GM23338 (cell line): ENCODE measurements at regions not wholly inside any gene's neighbourhood (a gene's known extent, or its start where the extent isn't known, plus 50 kb on each side); places are given as distances from the start of the nearest gene placed in this dataset.

Experiments used
- ATAC-seq: fragments of 200-7000 bp; cut with Tn5 transposase; 3 replicates; pipeline ENCODE4 v1.9.1; 2020
- DNase-seq: peaks from one replicate; pipeline ENCODE4 v3.0.0-alpha.2; 2015; ENCODE audit warnings: low spot score
- H2AFZ ChIP-seq: fragments of 200-600 bp; sonication (generic); 2 replicates; pipeline ENCODE4 v1.8.0; 2016; ENCODE audit warnings: antibody characterized with exemption, mild to moderate bottlenecking, moderate library complexity
- H3F3A ChIP-seq: fragments of 200-600 bp; sonication (generic); replicated peaks from 2 replicates; pipeline ENCODE4 v1.8.0; 2017; ENCODE audit warnings: antibody characterized with exemption, mixed run types, low read depth
- H3K27ac ChIP-seq: fragments of 200-600 bp; sonication (generic); 2 replicates; pipeline ENCODE4 v1.6.1; 2016; ENCODE audit warnings: low read depth
- H3K27me3 ChIP-seq: fragments of 200-600 bp; sonication (generic); 2 replicates; pipeline ENCODE4 v1.8.0; 2016; ENCODE audit warnings: mild to moderate bottlenecking, mixed run types, moderate library complexity; ENCODE audit not compliant: insufficient read depth
- H3K36me3 ChIP-seq: fragments of 200-600 bp; sonication (generic); 2 replicates; pipeline ENCODE4 v1.8.0; 2016; ENCODE audit warnings: mild to moderate bottlenecking; ENCODE audit not compliant: insufficient read depth
- H3K4me1 ChIP-seq: fragments of 200-600 bp; sonication (generic); 2 replicates; pipeline ENCODE4 v1.8.0; 2016; ENCODE audit warnings: mild to moderate bottlenecking, moderate library complexity; ENCODE audit not compliant: insufficient read depth
- H3K4me2 ChIP-seq: fragments of 200-600 bp; sonication (generic); 2 replicates; pipeline ENCODE4 v1.7.1; 2017; ENCODE audit warnings: mixed run types
- H3K4me3 ChIP-seq: fragments of 200-600 bp; sonication (generic); 2 replicates; pipeline ENCODE4 v1.6.1; 2016; ENCODE audit warnings: mixed run types
- H3K79me2 ChIP-seq: fragments of 200-600 bp; sonication (generic); replicated peaks from 2 replicates; pipeline ENCODE4 v1.8.0; 2017; ENCODE audit warnings: mild to moderate bottlenecking; ENCODE audit not compliant: insufficient read depth
- H3K9me2 ChIP-seq: fragments of 200-600 bp; sonication (generic); 2 replicates; pipeline ENCODE4 v1.8.0; 2017; ENCODE audit not compliant: insufficient read depth
- H4K20me1 ChIP-seq: fragments of 200-600 bp; sonication (generic); replicated peaks from 2 replicates; pipeline ENCODE4 v1.8.0; 2017; ENCODE audit warnings: mild to moderate bottlenecking; ENCODE audit not compliant: insufficient read depth
- H3K27ac Mint-ChIP-seq: 2 replicates; pipeline ENCODE4 v1.8.0; 2020; ENCODE audit warnings: inconsistent platforms, mild to moderate bottlenecking, moderate library complexity, mixed read lengths
- H3K27me3 Mint-ChIP-seq: 3 replicates; pipeline ENCODE4 v1.8.0; 2022; ENCODE audit warnings: low read depth, mild to moderate bottlenecking, moderate library complexity, mixed read lengths, inconsistent platforms; ENCODE audit not compliant: insufficient read depth, poor library complexity
- H3K36me3 Mint-ChIP-seq: 3 replicates; pipeline ENCODE4 v1.8.0; 2021; ENCODE audit warnings: low read depth, mild to moderate bottlenecking, inconsistent platforms, moderate library complexity, mixed read lengths
- H3K4me1 Mint-ChIP-seq: 3 replicates; pipeline ENCODE4 v1.8.0; 2020; ENCODE audit warnings: mild to moderate bottlenecking, inconsistent platforms, mixed read lengths
- H3K4me3 Mint-ChIP-seq: 3 replicates; pipeline ENCODE4 v1.8.0; 2021; ENCODE audit warnings: moderate library complexity, mild to moderate bottlenecking, inconsistent platforms, mixed read lengths
- H3K9me3 Mint-ChIP-seq: 3 replicates; pipeline ENCODE4 v1.8.0; 2020; ENCODE audit warnings: moderate library complexity, mild to moderate bottlenecking, inconsistent platforms, mixed read lengths
- CREB1 ChIP-seq: fragments of 250-450 bp; sonication (Bioruptor Pico); IDR thresholded peaks from 2 replicates; pipeline ENCODE4 v1.5.0; 2020; ENCODE audit warnings: low read depth, mild to moderate bottlenecking, moderate library complexity
- CTCF ChIP-seq, 2 experiments: fragments of 200-600 bp in 1 of 2; sonication (generic) in 1 of 2; conservative IDR thresholded peaks; 2 replicates each; pipeline versions ENCODE4 v1.5.1 to v1.6.1; 2016 to 2017; ENCODE audit warnings: antibody characterized with exemption in 2 of 2, low read depth in 2 of 2, mild to moderate bottlenecking in 2 of 2, moderate library complexity in 1 of 2
- ETS1 ChIP-seq: IDR thresholded peaks from 2 replicates; pipeline ENCODE4 v1.6.1; 2016; ENCODE audit warnings: antibody characterized with exemption
- EZH2 ChIP-seq: fragments of 200-600 bp; sonication (generic); IDR thresholded peaks from one replicate; pipeline ENCODE4 v1.8.0; 2017; ENCODE audit warnings: antibody characterized with exemption, mild to moderate bottlenecking, low read depth; ENCODE audit not compliant: unreplicated experiment
- EZH2phosphoT487 ChIP-seq: fragments of 200-600 bp; sonication (generic); IDR thresholded peaks from one replicate; pipeline ENCODE4 v1.8.1; 2018; ENCODE audit warnings: antibody characterized with exemption; ENCODE audit not compliant: unreplicated experiment
- JUNB ChIP-seq: IDR thresholded peaks from one replicate; pipeline ENCODE4 v1.6.1; 2016; ENCODE audit warnings: antibody characterized with exemption; ENCODE audit not compliant: unreplicated experiment
- NANOG ChIP-seq: IDR thresholded peaks from 2 replicates; pipeline ENCODE4 v1.6.1; 2016; ENCODE audit warnings: antibody characterized with exemption, borderline replicate concordance
- POLR2AphosphoS5 ChIP-seq: IDR thresholded peaks from 2 replicates; pipeline ENCODE4 v1.6.1; 2016; ENCODE audit warnings: antibody characterized with exemption, low read depth
- REST ChIP-seq: IDR thresholded peaks from one replicate; pipeline ENCODE4 v1.6.1; 2018; ENCODE audit warnings: antibody characterized with exemption; ENCODE audit not compliant: unreplicated experiment
- STAT1 ChIP-seq: IDR thresholded peaks from one replicate; pipeline ENCODE4 v1.6.1; 2016; ENCODE audit warnings: antibody characterized with exemption; ENCODE audit not compliant: unreplicated experiment
- ZNF114 ChIP-seq: fragments of 250-450 bp; sonication (Bioruptor Pico); IDR thresholded peaks from 2 replicates; pipeline ENCODE4 v1.5.0; 2020; ENCODE audit warnings: mild to moderate bottlenecking, moderate library complexity
- ZNF331 ChIP-seq: fragments of 250-450 bp; sonication (Bioruptor Pico); IDR thresholded peaks from 2 replicates; pipeline ENCODE4 v1.5.0; 2020; ENCODE audit warnings: low read depth, mild to moderate bottlenecking, moderate library complexity
- ZNF462 ChIP-seq: fragments of 250-450 bp; sonication (Bioruptor Pico); IDR thresholded peaks from 2 replicates; pipeline ENCODE4 v1.5.0; 2020; ENCODE audit warnings: mild to moderate bottlenecking, moderate library complexity

- no peak overlapping the region for H3K4me3 ChIP-seq
- H3K27ac Mint-ChIP-seq, result no peak overlapping the region
- no peaks in the 10 kb centered on the region for H3K79me2 ChIP-seq
- no peaks in the 10 kb centered on the region; the same call in 1 of the 2 replicates for H3K9me2 ChIP-seq
- no peaks in the 10 kb centered on the region for H3K36me3 Mint-ChIP-seq
- peaks cover 2% of the 10 kb centered on the region; the same call in 1 of the 3 replicates for H3K4me1 Mint-ChIP-seq
- ATAC-seq (no peak), DNase-seq (no peak)
- no peak for TF ChIP-seq NANOG
- TF ChIP-seq ZNF331 (CRISPR knock-in tag), result no peak
- TF ChIP-seq EZH2phosphoT487, result no peak
- no peak for TF ChIP-seq ZNF114
- TF ChIP-seq REST, result no peak
- no peak for TF ChIP-seq ETS1
- TF ChIP-seq EZH2, result no peak
- no peak for TF ChIP-seq POLR2AphosphoS5
- no peak for TF ChIP-seq ZNF462 (CRISPR knock-in tag)
- no peak for TF ChIP-seq CTCF (conservative IDR thresholded peaks at IDR 0.05; ENCODE audit: low read depth in 2 of 2)
- no peak for TF ChIP-seq STAT1
- no peak for TF ChIP-seq CREB1
- no peak for TF ChIP-seq JUNB
- no peak overlapping the region for H3K4me3 Mint-ChIP-seq
- H3K36me3 ChIP-seq, result no peaks in the 10 kb centered on the region
- H2AFZ ChIP-seq, result no peak overlapping the region
- H3F3A ChIP-seq, result no peaks in the 10 kb centered on the region
- no peak overlapping the region for H3K27ac ChIP-seq
- no peaks in the 10 kb centered on the region for H4K20me1 ChIP-seq
- H3K4me2 ChIP-seq, result no peak overlapping the region
- H3K27me3 ChIP-seq, result no peaks in the 10 kb centered on the region
- H3K4me1 ChIP-seq, result 0 out of 2 replicates have a peak, but pooled peaks cover 4% of the 10 kb centered on the region
- peaks cover 3% of the 10 kb centered on the region; the same call in 2 of the 3 replicates for H3K9me3 Mint-ChIP-seq
- H3K27me3 Mint-ChIP-seq, result peaks cover 2% of the 10 kb centered on the region
Observed at GRCh38 chr6:164262348-164262747, 847.8 kb downstream of the QKI start.
